ENCODE measurements at regions not wholly inside any gene's neighbourhood (a gene's known extent, or its start where the extent isn't known, plus 50 kb on each side); places are given as distances from the start of the nearest gene placed in this dataset.

GRCh38 chr18:61702007-61702406 is 190.8 kb downstream of the RNF152 start:
- TF ChIP-seq CTCF (IDR thresholded peaks at IDR 0.05) (no peak), POLR2AphosphoS5 (IDR thresholded peaks at IDR 0.05) (no peak)
